Neural cell (in vitro differentiated cells): ENCODE measurements at regions not wholly inside any gene's neighbourhood (a gene's known extent, or its start where the extent isn't known, plus 50 kb on each side); places are given as distances from the start of the nearest gene placed in this dataset.
"Not testable (repeated sequence)": the region's sequence is repeated elsewhere in the genome, so short reads cannot be mapped to it uniquely, and the experiment has no call there.

ENCODE experiments used
- CTCF ChIP-seq: fragments of 450-650 bp; IDR thresholded peaks from 2 replicates; pipeline ENCODE4 v1.5.1; 2014; ENCODE audit warnings: antibody characterized with exemption, mild to moderate bottlenecking, moderate library complexity; ENCODE audit not compliant: poor library complexity, severe bottlenecking
- EP300 ChIP-seq: fragments of 450-650 bp; conservative IDR thresholded peaks from 2 replicates; pipeline ENCODE4 v1.6.1; 2014; ENCODE audit warnings: antibody characterized with exemption, mild to moderate bottlenecking, moderate library complexity; ENCODE audit not compliant: poor library complexity, severe bottlenecking
- EZH2 ChIP-seq: fragments of 200-600, 300-800 bp; shearing (Covaris generic), sonication (generic); IDR thresholded peaks from 2 replicates; pipeline ENCODE4 v1.6.1; 2014; ENCODE audit warnings: antibody characterized with exemption, low read length, borderline replicate concordance, mild to moderate bottlenecking; ENCODE audit not compliant: insufficient read depth, poor library complexity, severe bottlenecking
- MXI1 ChIP-seq: fragments of 450-650 bp; conservative IDR thresholded peaks from 2 replicates; pipeline ENCODE4 v1.6.1; 2014; ENCODE audit warnings: antibody characterized with exemption, mild to moderate bottlenecking; ENCODE audit not compliant: poor library complexity, severe bottlenecking
- POLR2AphosphoS5 ChIP-seq: IDR thresholded peaks from 2 replicates; pipeline ENCODE4 v1.6.1; 2012
- REST ChIP-seq: IDR thresholded peaks from 2 replicates; pipeline ENCODE4 v1.6.1; 2012; ENCODE audit warnings: borderline replicate concordance
- SMC3 ChIP-seq: fragments of 450-650 bp; conservative IDR thresholded peaks from 2 replicates; pipeline ENCODE4 v1.6.1; 2014; ENCODE audit warnings: antibody characterized with exemption, mild to moderate bottlenecking, moderate library complexity; ENCODE audit not compliant: poor library complexity
- TAF1 ChIP-seq: IDR thresholded peaks from 2 replicates; pipeline ENCODE4 v1.6.1; 2012; ENCODE audit warnings: low read depth

- not testable (repeated sequence) for TF ChIP-seq EZH2, CTCF, REST, TAF1, POLR2AphosphoS5, SMC3, EP300, MXI1
These were observed 672.1 kb upstream of the DEFB115 start for GRCh38 chr20:30585244-30585796.
